HG03103 (cell line): ENCODE measurements at regions not wholly inside any gene's neighbourhood (a gene's known extent, or its start where the extent isn't known, plus 50 kb on each side); places are given as distances from the start of the nearest gene placed in this dataset.

Experiments used
- ATAC-seq: cut with Tn5 transposase; IDR thresholded peaks from one replicate; pipeline ENCODE4 v1.9.1; 2021; ENCODE audit warnings: low read depth; ENCODE audit not compliant: unreplicated experiment

- no peak for ATAC-seq
These were observed 205.7 kb upstream of the RIOK2 start for GRCh38 chr5:97388794-97389193.

- no peak for ATAC-seq
These were observed 217.5 kb upstream of the RIOK2 start for GRCh38 chr5:97400537-97400936.

GRCh38 chr5:97405941-97406340 is 222.9 kb upstream of the RIOK2 start:
- no peak for ATAC-seq

- ATAC-seq, result no peak
These were observed 224.1 kb upstream of the RIOK2 start for GRCh38 chr5:97406946-97407676.

- ATAC-seq, result no peak
These were observed 225.3 kb upstream of the RIOK2 start for GRCh38 chr5:97408331-97408730.

DNA sequence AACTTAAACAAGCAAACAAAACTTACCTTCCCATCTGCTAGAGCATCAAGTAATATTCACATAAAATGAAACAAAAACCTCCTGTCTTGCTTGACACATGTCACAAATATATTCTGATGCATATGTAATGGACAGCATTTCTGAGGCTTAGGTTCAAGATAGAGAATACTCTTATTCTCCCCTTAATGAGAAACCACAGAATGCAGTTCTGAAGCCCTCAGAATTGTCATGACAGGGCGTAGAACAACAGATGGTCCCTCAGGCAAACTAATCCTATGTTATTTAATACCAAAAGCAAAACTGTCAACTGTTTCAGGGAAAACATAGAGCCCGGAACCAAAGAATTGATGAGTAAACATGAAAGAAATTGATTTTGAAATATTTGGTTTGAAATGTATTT is 229.9 kb upstream of the RIOK2 start:
- no peak for ATAC-seq

GRCh38 chr5:97417986-97418385 is 234.9 kb upstream of the RIOK2 start:
- no peak for ATAC-seq

- peak; percentile 66 for ATAC-seq
These were observed 235.4 kb upstream of the RIOK2 start for GRCh38 chr5:97418462-97418861.

- ATAC-seq, result no peak
These were observed 237.6 kb upstream of the RIOK2 start for GRCh38 chr5:97420646-97421045.

- ATAC-seq, result no peak
These were observed 239.6 kb upstream of the RIOK2 start for GRCh38 chr5:97422678-97423077.

GRCh38 chr5:97425511-97425910 is 242.5 kb upstream of the RIOK2 start:
- peak; percentile 52 for ATAC-seq

GRCh38 chr5:97427235-97427634 is 244.2 kb upstream of the RIOK2 start:
- no peak for ATAC-seq

- ATAC-seq, result no peak
These were observed 251.0 kb upstream of the RIOK2 start for GRCh38 chr5:97434021-97434420.

DNA sequence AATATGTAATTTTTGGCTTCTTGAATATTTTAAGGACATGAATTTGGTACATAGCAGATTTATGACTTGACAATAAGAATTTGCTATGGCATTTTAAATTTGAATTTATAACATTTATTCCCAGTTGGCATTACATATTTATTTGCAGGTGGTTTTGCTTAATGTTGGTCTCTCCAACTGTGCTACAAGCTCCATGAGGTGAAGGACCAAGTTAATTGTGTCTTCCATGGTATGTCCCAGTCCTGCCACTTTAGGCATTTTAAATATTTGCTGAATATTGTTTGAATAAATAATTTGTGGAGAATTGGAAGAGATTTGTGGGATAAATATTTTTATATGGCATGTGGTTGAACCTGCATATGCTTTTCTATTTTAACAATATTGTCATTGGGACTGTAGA is 253.4 kb upstream of the RIOK2 start:
- no peak for ATAC-seq

DNA sequence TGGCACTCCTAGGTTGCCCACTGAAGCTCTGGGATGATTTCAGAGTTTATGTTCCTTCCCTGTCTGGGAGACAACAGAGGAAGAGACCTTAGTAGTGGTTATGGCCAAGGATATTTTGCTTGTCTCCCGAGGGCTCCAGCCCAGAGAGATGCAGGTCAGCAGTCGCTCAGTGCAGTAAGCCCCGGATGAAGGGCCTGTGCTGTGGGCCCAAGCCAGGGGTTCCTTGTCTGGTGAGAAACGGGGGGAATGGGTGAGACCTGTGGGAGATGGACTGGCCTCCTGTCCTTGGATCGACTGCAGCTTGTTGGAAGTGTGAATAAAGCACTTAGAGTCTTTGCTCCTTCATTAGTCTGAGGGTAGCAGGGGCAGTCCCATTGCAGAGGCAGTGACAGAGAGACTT is 260.7 kb upstream of the RIOK2 start:
- ATAC-seq, result no peak

- ATAC-seq, result no peak
These were observed 266.1 kb upstream of the RIOK2 start for GRCh38 chr5:97449172-97449571.

DNA sequence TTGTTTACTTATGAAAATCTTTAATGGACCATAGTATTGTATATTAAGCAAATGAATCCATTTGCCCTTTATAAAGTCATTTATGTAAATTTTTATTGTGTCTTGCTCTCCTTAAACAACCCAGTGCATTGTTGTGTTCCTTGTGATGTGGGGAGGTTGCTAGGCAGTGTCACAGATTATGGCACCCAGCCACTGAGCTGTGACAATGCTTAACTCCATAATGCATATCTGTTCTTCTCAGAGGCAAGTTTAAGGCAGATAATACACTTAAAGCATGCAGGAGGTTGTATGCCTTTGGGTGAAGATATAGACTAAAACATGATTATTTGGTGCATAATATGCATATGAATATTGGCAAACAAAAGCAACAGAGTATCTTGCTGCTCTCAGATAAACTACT is 269.6 kb upstream of the RIOK2 start:
- no peak for ATAC-seq

GRCh38 chr5:97453263-97453662 is 270.2 kb upstream of the RIOK2 start:
- no peak for ATAC-seq

DNA sequence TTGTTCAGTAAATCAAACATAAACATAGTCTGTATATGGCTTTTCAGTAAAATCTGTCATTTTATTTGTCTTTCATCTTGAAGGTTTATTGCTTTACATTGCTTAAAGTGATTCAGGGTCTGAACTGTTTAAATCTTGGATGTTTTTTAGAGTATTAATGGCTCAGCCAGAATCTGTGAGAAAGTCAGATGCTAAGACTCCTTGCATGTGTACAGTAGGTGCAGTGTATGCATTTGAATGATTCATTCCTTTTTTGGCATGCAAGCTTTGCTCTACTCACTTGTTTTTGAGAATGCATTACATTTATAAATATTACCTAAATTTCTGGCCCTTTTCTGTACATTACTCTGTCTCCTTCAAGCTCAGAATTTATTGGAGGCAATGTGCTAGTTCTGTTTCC is 271.0 kb upstream of the RIOK2 start:
- ATAC-seq, result no peak

- ATAC-seq, result no peak
These were observed 272.9 kb upstream of the RIOK2 start for GRCh38 chr5:97455996-97456395.

- peak; percentile 85 for ATAC-seq
These were observed 275.8 kb upstream of the RIOK2 start for GRCh38 chr5:97458851-97459250.

- ATAC-seq, result no peak
These were observed 288.9 kb upstream of the RIOK2 start for GRCh38 chr5:97471951-97472350.

- no peak for ATAC-seq
These were observed 292.8 kb upstream of the RIOK2 start for GRCh38 chr5:97475847-97476246.
